Thyroid gland (tissue), 4 donors: ENCODE measurements at regions not wholly inside any gene's neighbourhood (a gene's known extent, or its start where the extent isn't known, plus 50 kb on each side); places are given as distances from the start of the nearest gene placed in this dataset.

ENCODE experiments used
- CTCF ChIP-seq, 6 experiments: fragments of 200-600 bp in 3 of 6; fragments of 450-650 bp in 3 of 6; sonication (generic) in 3 of 6; IDR thresholded peaks; one replicate each; pipeline ENCODE4 v1.5.1; 2016 to 2019; ENCODE audit warnings: antibody characterized with exemption in 6 of 6, mild to moderate bottlenecking in 2 of 6, inconsistent platforms in 1 of 6, moderate library complexity in 1 of 6
- POLR2A ChIP-seq, 2 donors: fragments of 450-650 bp; IDR thresholded peaks; one replicate each; pipeline ENCODE4 v1.6.1; 2017; ENCODE audit warnings: antibody characterized with exemption in 2 of 2, mild to moderate bottlenecking in 2 of 2, moderate library complexity in 1 of 2

- TF ChIP-seq POLR2A (IDR thresholded peaks at IDR 0.05) (no peak), CTCF (IDR thresholded peaks at IDR 0.05) (no peak)
Observed at GRCh38 chr3:144286235-144286910, 314.8 kb downstream of the DIPK2A start.
